DMS 273 (cell line): ENCODE measurements at regions not wholly inside any gene's neighbourhood (a gene's known extent, or its start where the extent isn't known, plus 50 kb on each side); places are given as distances from the start of the nearest gene placed in this dataset.

ENCODE experiments used
- DNase-seq: peaks from one replicate; lab custom pipeline; 2025; ENCODE audit not compliant: unreplicated experiment; lab: John Stamatoyannopoulos, UW

DNA sequence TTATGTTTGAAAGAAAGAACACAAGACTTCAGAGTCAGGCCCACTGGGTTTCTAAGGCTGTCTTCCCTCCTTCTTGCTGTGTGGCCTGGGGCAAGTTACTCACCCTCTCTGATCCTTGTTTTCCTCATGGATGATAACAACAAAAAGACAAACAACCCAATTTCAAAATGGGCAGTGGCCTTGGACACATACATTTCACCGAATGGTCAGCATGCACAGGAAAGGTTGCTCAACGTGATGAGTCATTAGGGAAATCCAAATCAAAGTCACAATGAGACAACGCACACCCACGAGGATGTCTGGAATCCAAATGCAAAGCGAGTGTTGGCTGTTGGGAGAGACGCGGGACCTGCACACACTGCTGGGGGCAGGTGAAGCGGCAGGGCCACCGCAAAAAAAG lies 50.8 kb upstream of the PPP2R2C start:
- DNase-seq, result no peak

DNA sequence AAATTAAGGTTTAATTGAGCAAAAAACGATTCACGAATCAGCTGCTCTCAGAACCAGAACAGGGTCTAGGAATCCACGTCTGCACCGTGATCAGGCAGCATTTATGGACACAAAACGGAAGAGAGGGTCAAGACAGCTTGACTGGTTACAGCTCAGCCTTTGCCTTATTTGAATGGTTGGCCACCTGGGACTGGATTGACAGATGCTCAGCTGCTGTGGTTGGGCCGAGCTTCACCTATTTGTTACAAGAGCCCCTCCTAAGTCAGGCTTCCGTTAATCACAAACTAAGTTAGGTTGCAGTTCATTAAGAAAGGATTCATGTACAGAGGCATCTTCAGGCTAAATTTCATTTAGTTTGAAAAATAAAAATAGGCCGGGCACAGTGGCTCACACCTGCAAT lies 50.6 kb upstream of the MAN2B2 start:
- peak; percentile 33 for DNase-seq
